ENCODE measurements at regions not wholly inside any gene's neighbourhood (a gene's known extent, or its start where the extent isn't known, plus 50 kb on each side); places are given as distances from the start of the nearest gene placed in this dataset.

- H2AFZ ChIP-seq (ENCODE audit: low read depth, low read length), result no peak overlapping the region
- H3K9me3 ChIP-seq (ENCODE audit: low read length), result no peaks in the 10 kb centered on the region
- H3K4me2 ChIP-seq (ENCODE audit: low read length), result no peak overlapping the region
- no peaks in the 10 kb centered on the region for H3F3A ChIP-seq (ENCODE audit: insufficient read depth, low read length, poor library complexity, severe bottlenecking)
- no peaks in the 10 kb centered on the region for H3K9me2 ChIP-seq (ENCODE audit: insufficient read depth, low read length)
- H3K4me3 ChIP-seq (ENCODE audit: low read length), result no peak overlapping the region
- no peaks in the 10 kb centered on the region for H3K27me3 ChIP-seq (ENCODE audit: insufficient read depth, low read depth, low read length)
- no peak for TF ChIP-seq POLR2AphosphoS5 (IDR thresholded peaks at IDR 0.05)
- TF ChIP-seq CTCF (IDR thresholded peaks at IDR 0.05; ENCODE audit: poor library complexity, severe bottlenecking), result no peak
- TF ChIP-seq EP300 (conservative IDR thresholded peaks at IDR 0.05; ENCODE audit: poor library complexity, severe bottlenecking), result no peak
- TF ChIP-seq REST (IDR thresholded peaks at IDR 0.05; ENCODE audit: borderline replicate concordance), result no peak
- H4K20me1 ChIP-seq (ENCODE audit: insufficient read depth), result no peaks in the 10 kb centered on the region
- H3K36me3 ChIP-seq (ENCODE audit: insufficient read depth, low read length), result no peaks in the 10 kb centered on the region
- no peaks in the 10 kb centered on the region for H3K79me2 ChIP-seq (replicated peaks; ENCODE audit: insufficient read depth, low read length)
- H3K9ac ChIP-seq (ENCODE audit: low read length), result no peak overlapping the region
- no peak overlapping the region for H3K27ac ChIP-seq (ENCODE audit: low read length)
These were observed 56.0 kb upstream of the JAG1 start for GRCh38 chr20:10729785-10730184.

GRCh38 chr20:10730629-10731183 is 56.9 kb upstream of the JAG1 start:
- Histone ChIP-seq H3K4me3 (ENCODE audit: low read length) (no peak overlapping the region), H4K20me1 (ENCODE audit: insufficient read depth) (no peaks in the 10 kb centered on the region), H3K27me3 (ENCODE audit: insufficient read depth, low read depth, low read length) (no peaks in the 10 kb centered on the region), H3K79me2 (replicated peaks; ENCODE audit: insufficient read depth, low read length) (no peaks in the 10 kb centered on the region), H3K9me2 (ENCODE audit: insufficient read depth, low read length) (no peaks in the 10 kb centered on the region), H3K9me3 (ENCODE audit: low read length) (no peaks in the 10 kb centered on the region), H3F3A (ENCODE audit: insufficient read depth, low read length, poor library complexity, severe bottlenecking) (no peaks in the 10 kb centered on the region), H3K27ac (ENCODE audit: low read length) (no peak overlapping the region), H3K9ac (ENCODE audit: low read length) (no peak overlapping the region), H3K4me2 (ENCODE audit: low read length) (no peak overlapping the region), H3K36me3 (ENCODE audit: insufficient read depth, low read length) (no peaks in the 10 kb centered on the region), H2AFZ (ENCODE audit: low read depth, low read length) (no peak overlapping the region)
- no peak for TF ChIP-seq SMC3 (conservative IDR thresholded peaks at IDR 0.05; ENCODE audit: poor library complexity)
- no peak for TF ChIP-seq RAD21 (conservative IDR thresholded peaks at IDR 0.05)
- no peak for TF ChIP-seq EZH2 (IDR thresholded peaks at IDR 0.05; ENCODE audit: borderline replicate concordance, insufficient read depth, low read length, poor library complexity, severe bottlenecking)
- TF ChIP-seq EP300 (conservative IDR thresholded peaks at IDR 0.05; ENCODE audit: poor library complexity, severe bottlenecking), result no peak
- TF ChIP-seq CTCF (IDR thresholded peaks at IDR 0.05; ENCODE audit: poor library complexity, severe bottlenecking), result no peak
- TF ChIP-seq MXI1 (conservative IDR thresholded peaks at IDR 0.05; ENCODE audit: poor library complexity, severe bottlenecking), result no peak
- TF ChIP-seq REST (IDR thresholded peaks at IDR 0.05; ENCODE audit: borderline replicate concordance), result no peak
- TF ChIP-seq TAF1 (IDR thresholded peaks at IDR 0.05; ENCODE audit: low read depth), result no peak
- TF ChIP-seq POLR2AphosphoS5 (IDR thresholded peaks at IDR 0.05), result no peak

All from neural cell (in vitro differentiated cells).